GM23248 (cell line): ENCODE measurements at regions not wholly inside any gene's neighbourhood (a gene's known extent, or its start where the extent isn't known, plus 50 kb on each side); places are given as distances from the start of the nearest gene placed in this dataset.

Experiments used
- DNase-seq: peaks from one replicate; pipeline ENCODE4 v3.0.0-alpha.2; 2015
- H2AFZ ChIP-seq: fragments of 200-600 bp; sonication (generic); 2 replicates; pipeline ENCODE4 v1.6.1; 2016; ENCODE audit warnings: antibody characterized with exemption
- H3F3A ChIP-seq: fragments of 200-600 bp; sonication (generic); 2 replicates; pipeline ENCODE4 v1.6.1; 2016; ENCODE audit warnings: mild to moderate bottlenecking, antibody characterized with exemption, mixed run types; ENCODE audit not compliant: insufficient read depth
- H3K27ac ChIP-seq: fragments of 200-600 bp; sonication (generic); 2 replicates; pipeline ENCODE4 v1.5.1; 2016; ENCODE audit warnings: mild to moderate bottlenecking
- H3K27me3 ChIP-seq: fragments of 200-600 bp; sonication (generic); replicated peaks from 2 replicates; pipeline ENCODE4 v1.6.1; 2016; ENCODE audit warnings: mild to moderate bottlenecking; ENCODE audit not compliant: insufficient read depth
- H3K36me3 ChIP-seq: fragments of 200-600 bp; sonication (generic); 2 replicates; pipeline ENCODE4 v1.6.1; 2016; ENCODE audit warnings: low read depth, mild to moderate bottlenecking
- H3K4me1 ChIP-seq: fragments of 200-600 bp; sonication (generic); 2 replicates; pipeline ENCODE4 v1.6.1; 2016; ENCODE audit warnings: mild to moderate bottlenecking; ENCODE audit not compliant: insufficient read depth
- H3K4me2 ChIP-seq: fragments of 200-600 bp; sonication (generic); one replicate; pipeline ENCODE4 v1.6.1; 2016; ENCODE audit warnings: mild to moderate bottlenecking; ENCODE audit not compliant: unreplicated experiment
- H3K4me3 ChIP-seq: fragments of 200-600 bp; sonication (generic); 2 replicates; pipeline ENCODE4 v1.5.1; 2016; ENCODE audit warnings: mild to moderate bottlenecking
- H3K79me2 ChIP-seq: fragments of 200-600 bp; sonication (generic); 2 replicates; pipeline ENCODE4 v1.6.1; 2016; ENCODE audit warnings: mild to moderate bottlenecking; ENCODE audit not compliant: insufficient read depth
- H3K9ac ChIP-seq: fragments of 200-600 bp; sonication (generic); 2 replicates; pipeline ENCODE4 v1.6.1; 2016; ENCODE audit warnings: mild to moderate bottlenecking
- H3K9me2 ChIP-seq: fragments of 200-600 bp; sonication (generic); 2 replicates; pipeline ENCODE4 v1.6.1; 2016; ENCODE audit warnings: mixed run types, mild to moderate bottlenecking, moderate library complexity; ENCODE audit not compliant: insufficient read depth
- H3K9me3 ChIP-seq: fragments of 200-600 bp; sonication (generic); one replicate; pipeline ENCODE4 v1.6.1; 2017; ENCODE audit warnings: low read depth
- H4K20me1 ChIP-seq: fragments of 200-600 bp; sonication (generic); 2 replicates; pipeline ENCODE4 v1.6.0; 2016; ENCODE audit not compliant: insufficient read depth
- EZH2 ChIP-seq: fragments of 200-600 bp; sonication (generic); IDR thresholded peaks from 2 replicates; pipeline ENCODE4 v1.6.1; 2018; ENCODE audit warnings: antibody characterized with exemption, mild to moderate bottlenecking; ENCODE audit not compliant: insufficient read depth, poor library complexity, severe bottlenecking
- EZH2phosphoT487 ChIP-seq: fragments of 200-600 bp; sonication (generic); IDR thresholded peaks from 2 replicates; pipeline ENCODE4 v1.6.1; 2018; ENCODE audit warnings: antibody characterized with exemption, moderate library complexity, mild to moderate bottlenecking, low read depth; ENCODE audit not compliant: insufficient read depth
- WGBS, 2 experiments: methylation state at CpG; one replicate each; pipeline ENCODE4 v1.1.6; 2015 to 2017; ENCODE audit warnings: low lambda C conversion rate in 2 of 2, low coverage in 1 of 2; ENCODE audit errors: missing lambda C conversion rate in 2 of 2; 5-methylcytosine and 5-hydroxymethylcytosine counted together
- in situ Hi-C: fragments of 300-500 bp; cut with MboI; formaldehyde crosslinking; loops from 2 replicates; pipeline ENCODE4 v1.15.0; 2020

- Histone ChIP-seq H3K36me3 (no peaks in the 10 kb centered on the region), H3K4me2 (no peak overlapping the region), H3K4me1 (peaks cover 19% of the 10 kb centered on the region), H3K9me3 (peaks cover under 1% of the 10 kb centered on the region), H4K20me1 (no peaks in the 10 kb centered on the region), H3K79me2 (no peaks in the 10 kb centered on the region), H3K27me3 (no peaks in the 10 kb centered on the region), H3K27ac (no peak overlapping the region), H3F3A (peaks cover 7% of the 10 kb centered on the region; the same call in 1 of the 2 replicates), H3K9ac (no peak overlapping the region), H3K4me3 (no peak overlapping the region), H3K9me2 (no peaks in the 10 kb centered on the region), H2AFZ (no peak overlapping the region; the same call in 1 of the 2 replicates)
- 100% methylated on average over 1 of the region's 1 CpG for WGBS, 2 experiments
- TF ChIP-seq EZH2, result no peak
- no peak for TF ChIP-seq EZH2phosphoT487
- in situ Hi-C loops, result no loop called here
- DNase-seq, result no peak
Measured at GRCh38 chr12:80031229-80031628, 68.1 kb upstream of the OTOGL start.

GRCh38 chr12:80025638-80026037 is 73.7 kb upstream of the OTOGL start:
- Histone ChIP-seq H3K27me3 (no peaks in the 10 kb centered on the region), H2AFZ (no peak overlapping the region), H4K20me1 (no peaks in the 10 kb centered on the region), H3K9ac (no peak overlapping the region), H3K36me3 (no peaks in the 10 kb centered on the region), H3K9me3 (peaks cover 4% of the 10 kb centered on the region), H3K4me1 (no peaks in the 10 kb centered on the region), H3K79me2 (no peaks in the 10 kb centered on the region), H3K4me3 (no peak overlapping the region), H3K9me2 (no peaks in the 10 kb centered on the region), H3F3A (no peaks in the 10 kb centered on the region), H3K4me2 (no peak overlapping the region), H3K27ac (no peak overlapping the region)
- in situ Hi-C loops, result no loop called here
- no peak for TF ChIP-seq EZH2phosphoT487
- TF ChIP-seq EZH2, result no peak
- DNase-seq, result no peak

GRCh38 chr12:80019691-80020090 is 79.6 kb upstream of the OTOGL start:
- no peak overlapping the region for H2AFZ ChIP-seq
- H3K36me3 ChIP-seq, result no peaks in the 10 kb centered on the region
- H3K79me2 ChIP-seq, result no peaks in the 10 kb centered on the region
- 86 to 91% methylated on average over 5 of the region's 5 CpGs for WGBS, 2 experiments
- no peaks in the 10 kb centered on the region for H3K4me1 ChIP-seq
- in situ Hi-C loops, result no loop called here
- H3K9ac ChIP-seq, result no peak overlapping the region
- no peak overlapping the region for H3K27ac ChIP-seq
- no peaks in the 10 kb centered on the region for H3K27me3 ChIP-seq
- no peaks in the 10 kb centered on the region for H3K9me3 ChIP-seq
- H3K9me2 ChIP-seq, result no peaks in the 10 kb centered on the region
- H3K4me3 ChIP-seq, result no peak overlapping the region
- no peaks in the 10 kb centered on the region for H3F3A ChIP-seq
- no peaks in the 10 kb centered on the region for H4K20me1 ChIP-seq
- TF ChIP-seq EZH2phosphoT487, result no peak
- no peak for TF ChIP-seq EZH2
- no peak overlapping the region for H3K4me2 ChIP-seq
- DNase-seq, result no peak

- no peaks in the 10 kb centered on the region for H3K79me2 ChIP-seq
- no peak for DNase-seq
- H3K9me2 ChIP-seq, result no peaks in the 10 kb centered on the region
- no peaks in the 10 kb centered on the region for H3K27me3 ChIP-seq
- no peak overlapping the region for H3K27ac ChIP-seq
- TF ChIP-seq EZH2phosphoT487 (no peak), EZH2 (no peak)
- 76 to 77% methylated on average over 4 of the region's 4 CpGs for WGBS, 2 experiments
- no peak overlapping the region for H3K9ac ChIP-seq
- H4K20me1 ChIP-seq, result no peaks in the 10 kb centered on the region
- H3K4me2 ChIP-seq, result no peak overlapping the region
- H3K4me1 ChIP-seq, result no peaks in the 10 kb centered on the region
- H3F3A ChIP-seq, result no peaks in the 10 kb centered on the region
- in situ Hi-C loops, result no loop called here
- H3K9me3 ChIP-seq, result no peaks in the 10 kb centered on the region
- no peak overlapping the region for H3K4me3 ChIP-seq
- H2AFZ ChIP-seq, result peak overlapping the region; percentile 44
- no peaks in the 10 kb centered on the region for H3K36me3 ChIP-seq
Measured at GRCh38 chr12:80018119-80018518, 81.2 kb upstream of the OTOGL start.

DNA sequence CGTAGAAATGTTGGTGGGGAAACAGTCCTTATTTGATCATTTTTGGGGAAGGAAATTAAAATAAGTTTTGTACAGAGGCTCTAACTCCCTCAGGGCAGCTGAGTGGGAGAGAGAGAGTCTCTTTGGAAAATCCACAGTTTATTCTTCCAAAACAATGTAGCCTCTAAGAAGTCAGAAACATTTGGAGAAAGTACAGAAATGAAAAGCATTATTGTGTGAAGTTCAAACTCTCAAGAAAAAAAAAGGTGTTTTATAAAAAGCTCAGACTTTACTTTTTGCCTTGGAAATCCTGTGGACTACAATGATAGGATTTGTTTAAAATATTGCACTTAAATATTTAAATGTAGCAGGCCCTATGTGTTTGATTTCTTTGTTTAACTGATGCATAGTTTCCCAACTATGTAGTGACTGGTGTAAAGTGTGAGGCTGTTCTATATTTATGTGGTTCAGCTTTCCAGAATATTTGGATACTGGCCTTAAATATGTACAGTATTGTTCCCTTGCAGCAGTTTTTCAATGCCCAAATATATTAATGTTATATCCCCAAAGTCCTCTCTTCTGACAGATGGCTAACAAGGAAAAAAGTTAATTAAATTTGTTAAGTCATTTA is 82.0 kb upstream of the OTOGL start:
- no peak for DNase-seq
- Histone ChIP-seq H2AFZ (peak overlapping the region; percentile 44), H3K4me2 (no peak overlapping the region)

More for the DNA sequence above, 82.0 kb upstream of the OTOGL start:
- no peak overlapping the region for H3K9ac ChIP-seq
- H3K27ac ChIP-seq, result no peak overlapping the region
- no peaks in the 10 kb centered on the region for H3K4me1 ChIP-seq
- no peaks in the 10 kb centered on the region for H4K20me1 ChIP-seq
- no peaks in the 10 kb centered on the region for H3K9me2 ChIP-seq
- no peaks in the 10 kb centered on the region for H3K79me2 ChIP-seq
- TF ChIP-seq EZH2phosphoT487, result no peak
- no peak for TF ChIP-seq EZH2
- WGBS, 2 experiments, result 100% methylated on average over 1 of the region's 1 CpG
- no peaks in the 10 kb centered on the region for H3K36me3 ChIP-seq
- no peaks in the 10 kb centered on the region for H3F3A ChIP-seq
- H3K9me3 ChIP-seq, result no peaks in the 10 kb centered on the region
- H3K4me3 ChIP-seq, result no peak overlapping the region
- H3K27me3 ChIP-seq, result no peaks in the 10 kb centered on the region
- in situ Hi-C loops, result no loop called here
